ENCODE measurements at regions not wholly inside any gene's neighbourhood (a gene's known extent, or its start where the extent isn't known, plus 50 kb on each side); places are given as distances from the start of the nearest gene placed in this dataset.

GRCh38 chr13:50671497-50671850 is 172.0 kb downstream of the DLEU7 start:
- 96 to 98% methylated on average over 3 of the region's 3 CpGs for WGBS, 2 donors
- Histone ChIP-seq H3K4me3 (no peak overlapping the region), H3K36me3 (ENCODE audit: control insufficient read depth in 4 of 4, insufficient read depth in 4 of 4, low read length in 4 of 4) (no peaks in the 10 kb centered on the region), H3K4me1 (ENCODE audit: control insufficient read depth in 5 of 5, insufficient read depth in 5 of 5, low read length in 5 of 5) (peaks cover 0 to 4% (median 0%) of the 10 kb centered on the region in 5 donors), H3K27ac (ENCODE audit: low read depth in 1 of 2, low read length in 1 of 2) (no peak overlapping the region), H3K9ac (ENCODE audit: insufficient read depth in 1 of 2, low read length in 2 of 2) (no peak overlapping the region), H3K9me3 (ENCODE audit: control insufficient read depth in 4 of 4, insufficient read depth in 3 of 4, low read length in 3 of 4) (no peaks in the 10 kb centered on the region), H3K27me3 (ENCODE audit: control insufficient read depth in 3 of 3, insufficient read depth in 3 of 3, low read length in 2 of 3) (peaks cover 0 to 2% (median 0%) of the 10 kb centered on the region in 3 donors)
- DNase-seq, result no peak
- TF ChIP-seq CTCF (IDR thresholded peaks at IDR 0.05; ENCODE audit: control extremely low read depth, extremely low read depth), result no peak
- no peak for ATAC-seq (ENCODE audit: insufficient read depth, low FRiP score)

- no peak overlapping the region for H3K4me3 ChIP-seq
- peaks cover under 1 to 5% (median 4%) of the 10 kb centered on the region in 5 donors for H3K4me1 ChIP-seq (ENCODE audit: control insufficient read depth in 5 of 5, insufficient read depth in 5 of 5, low read length in 5 of 5)
- no peak overlapping the region for H3K27ac ChIP-seq (ENCODE audit: low read depth in 1 of 2, low read length in 1 of 2)
- ATAC-seq (ENCODE audit: insufficient read depth, low FRiP score) (no peak), DNase-seq (no peak)
- no peak for TF ChIP-seq CTCF (IDR thresholded peaks at IDR 0.05; ENCODE audit: control extremely low read depth, extremely low read depth)
- H3K36me3 ChIP-seq (ENCODE audit: control insufficient read depth in 4 of 4, insufficient read depth in 4 of 4, low read length in 4 of 4), result no peaks in the 10 kb centered on the region
- peaks cover 0 to 2% (median 0%) of the 10 kb centered on the region in 3 donors for H3K27me3 ChIP-seq (ENCODE audit: control insufficient read depth in 3 of 3, insufficient read depth in 3 of 3, low read length in 2 of 3)
- H3K9me3 ChIP-seq (ENCODE audit: control insufficient read depth in 4 of 4, insufficient read depth in 3 of 4, low read length in 3 of 4), result no peaks in the 10 kb centered on the region
- no peak overlapping the region for H3K9ac ChIP-seq (ENCODE audit: insufficient read depth in 1 of 2, low read length in 2 of 2)
These were observed 171.5 kb downstream of the DLEU7 start for GRCh38 chr13:50672025-50672424.

GRCh38 chr13:50675651-50676050 is 167.8 kb downstream of the DLEU7 start:
- no peak for ATAC-seq (ENCODE audit: insufficient read depth, low FRiP score)
- peaks cover 4 to 15% (median 12%) of the 10 kb centered on the region in 5 donors for H3K4me1 ChIP-seq (ENCODE audit: control insufficient read depth in 5 of 5, insufficient read depth in 5 of 5, low read length in 5 of 5)
- TF ChIP-seq CTCF (IDR thresholded peaks at IDR 0.05; ENCODE audit: control extremely low read depth, extremely low read depth), result no peak

GRCh38 chr13:50676602-50677001 is 166.9 kb downstream of the DLEU7 start:
- no peak for TF ChIP-seq CTCF (IDR thresholded peaks at IDR 0.05; ENCODE audit: control extremely low read depth, extremely low read depth)
- Histone ChIP-seq H3K4me3 (no peak overlapping the region), H3K27ac (ENCODE audit: low read depth in 1 of 2, low read length in 1 of 2) (peak overlapping the region in 1 of 2 donors; percentile 38), H3K27me3 (ENCODE audit: control insufficient read depth in 3 of 3, insufficient read depth in 3 of 3, low read length in 2 of 3) (no peaks in the 10 kb centered on the region), H3K9ac (ENCODE audit: insufficient read depth in 1 of 2, low read length in 2 of 2) (no peak overlapping the region), H3K36me3 (ENCODE audit: control insufficient read depth in 4 of 4, insufficient read depth in 4 of 4, low read length in 4 of 4) (no peaks in the 10 kb centered on the region), H3K4me1 (ENCODE audit: control insufficient read depth in 5 of 5, insufficient read depth in 5 of 5, low read length in 5 of 5) (peaks cover 4 to 15% (median 12%) of the 10 kb centered on the region in 5 donors), H3K9me3 (ENCODE audit: control insufficient read depth in 4 of 4, insufficient read depth in 3 of 4, low read length in 3 of 4) (no peaks in the 10 kb centered on the region)
- DNase-seq (no peak), ATAC-seq (ENCODE audit: insufficient read depth, low FRiP score) (no peak)
- 51 to 80% methylated on average over 1 of the region's 1 CpG for WGBS, 2 donors

More at GRCh38 chr13:50675651-50676050, 167.8 kb downstream of the DLEU7 start:
- 78 to 84% methylated on average over 4 of the region's 4 CpGs for WGBS, 2 donors
- Histone ChIP-seq H3K9me3 (ENCODE audit: control insufficient read depth in 4 of 4, insufficient read depth in 3 of 4, low read length in 3 of 4) (no peaks in the 10 kb centered on the region), H3K36me3 (ENCODE audit: control insufficient read depth in 4 of 4, insufficient read depth in 4 of 4, low read length in 4 of 4) (no peaks in the 10 kb centered on the region), H3K27ac (ENCODE audit: low read depth in 1 of 2, low read length in 1 of 2) (no peak overlapping the region), H3K27me3 (ENCODE audit: control insufficient read depth in 3 of 3, insufficient read depth in 3 of 3, low read length in 2 of 3) (no peaks in the 10 kb centered on the region), H3K4me3 (no peak overlapping the region), H3K9ac (ENCODE audit: insufficient read depth in 1 of 2, low read length in 2 of 2) (no peak overlapping the region)
- DNase-seq, result no peak

Measured in lung (tissue), 11 donors.